ENCODE measurements at regions not wholly inside any gene's neighbourhood (a gene's known extent, or its start where the extent isn't known, plus 50 kb on each side); places are given as distances from the start of the nearest gene placed in this dataset.

DNA sequence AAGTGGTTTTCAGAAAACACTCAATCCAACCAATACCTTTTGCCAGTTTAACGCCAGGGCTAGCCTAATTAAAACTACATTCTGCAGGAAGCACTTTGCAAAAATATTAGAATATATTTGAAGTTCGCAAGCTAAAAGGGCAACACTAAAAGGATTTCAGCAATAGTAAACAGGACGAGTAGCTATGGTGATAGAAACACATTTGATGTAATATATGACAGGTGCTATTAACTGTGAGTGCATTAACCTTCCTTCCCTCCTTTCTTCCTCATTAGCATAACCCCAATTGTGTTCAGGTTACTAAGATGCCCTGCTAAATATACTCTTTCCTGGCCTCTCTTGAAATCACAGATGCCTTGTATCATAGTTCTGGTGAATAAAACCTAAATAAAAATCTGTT, 85.6 kb upstream of the TMCC3 start:
- Histone ChIP-seq H3K4me1 (no peaks in the 10 kb centered on the region), H3K4me3 (no peak overlapping the region), H3K27me3 (no peaks in the 10 kb centered on the region), H3K27ac (no peak overlapping the region), H3K36me3 (no peaks in the 10 kb centered on the region), H3K9me3 (no peaks in the 10 kb centered on the region)
- no peak for DNase-seq (ENCODE audit: low spot score in 2 of 2)
- 73% methylated on average over 3 of the region's 3 CpGs for whole genome bisulfite sequencing
- TF ChIP-seq EP300 (IDR thresholded peaks at IDR 0.05) (no peak), POLR2A (IDR thresholded peaks at IDR 0.05) (no peak), POLR2AphosphoS5 (IDR thresholded peaks at IDR 0.05) (no peak)
- TF ChIP-seq, protein P1, sequence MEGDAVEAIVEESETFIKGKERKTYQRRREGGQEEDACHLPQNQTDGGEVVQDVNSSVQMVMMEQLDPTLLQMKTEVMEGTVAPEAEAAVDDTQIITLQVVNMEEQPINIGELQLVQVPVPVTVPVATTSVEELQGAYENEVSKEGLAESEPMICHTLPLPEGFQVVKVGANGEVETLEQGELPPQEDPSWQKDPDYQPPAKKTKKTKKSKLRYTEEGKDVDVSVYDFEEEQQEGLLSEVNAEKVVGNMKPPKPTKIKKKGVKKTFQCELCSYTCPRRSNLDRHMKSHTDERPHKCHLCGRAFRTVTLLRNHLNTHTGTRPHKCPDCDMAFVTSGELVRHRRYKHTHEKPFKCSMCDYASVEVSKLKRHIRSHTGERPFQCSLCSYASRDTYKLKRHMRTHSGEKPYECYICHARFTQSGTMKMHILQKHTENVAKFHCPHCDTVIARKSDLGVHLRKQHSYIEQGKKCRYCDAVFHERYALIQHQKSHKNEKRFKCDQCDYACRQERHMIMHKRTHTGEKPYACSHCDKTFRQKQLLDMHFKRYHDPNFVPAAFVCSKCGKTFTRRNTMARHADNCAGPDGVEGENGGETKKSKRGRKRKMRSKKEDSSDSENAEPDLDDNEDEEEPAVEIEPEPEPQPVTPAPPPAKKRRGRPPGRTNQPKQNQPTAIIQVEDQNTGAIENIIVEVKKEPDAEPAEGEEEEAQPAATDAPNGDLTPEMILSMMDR (IDR thresholded peaks at IDR 0.05) = no peak

DNA sequence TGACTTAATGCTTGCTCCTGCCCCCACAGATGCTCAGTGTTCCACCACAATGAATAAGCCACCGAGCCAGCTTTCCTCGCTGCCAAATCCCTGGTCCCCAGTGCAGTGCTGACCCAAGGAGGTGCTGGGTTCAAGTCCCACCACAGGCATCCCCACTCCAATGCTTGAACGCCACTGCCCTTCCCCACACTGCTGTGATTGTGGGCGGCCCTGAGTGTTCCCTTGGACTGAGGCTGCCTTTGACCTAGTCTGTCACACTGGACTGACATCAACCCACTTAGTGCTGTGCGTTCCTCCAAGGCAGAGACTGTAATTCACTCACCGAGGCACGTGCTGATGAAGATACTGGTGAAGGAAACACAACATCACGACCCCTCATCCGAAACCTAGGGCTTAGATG, 83.4 kb upstream of the TMCC3 start:
- DNase-seq (ENCODE audit: low spot score in 2 of 2) = no peak
- WGBS = 94% methylated on average over 9 of the region's 9 CpGs
- no peaks in the 10 kb centered on the region for H3K9me3 ChIP-seq
- TF ChIP-seq, protein P1 (IDR thresholded peaks at IDR 0.05) = no peak
- TF ChIP-seq EP300 (IDR thresholded peaks at IDR 0.05) = no peak
- TF ChIP-seq POLR2A (IDR thresholded peaks at IDR 0.05) = no peak
- no peak for TF ChIP-seq POLR2AphosphoS5 (IDR thresholded peaks at IDR 0.05)
- no peak overlapping the region for H3K27ac ChIP-seq
- no peaks in the 10 kb centered on the region for H3K4me1 ChIP-seq
- H3K36me3 ChIP-seq = no peaks in the 10 kb centered on the region
- H3K4me3 ChIP-seq = no peak overlapping the region
- no peaks in the 10 kb centered on the region for H3K27me3 ChIP-seq

DNA sequence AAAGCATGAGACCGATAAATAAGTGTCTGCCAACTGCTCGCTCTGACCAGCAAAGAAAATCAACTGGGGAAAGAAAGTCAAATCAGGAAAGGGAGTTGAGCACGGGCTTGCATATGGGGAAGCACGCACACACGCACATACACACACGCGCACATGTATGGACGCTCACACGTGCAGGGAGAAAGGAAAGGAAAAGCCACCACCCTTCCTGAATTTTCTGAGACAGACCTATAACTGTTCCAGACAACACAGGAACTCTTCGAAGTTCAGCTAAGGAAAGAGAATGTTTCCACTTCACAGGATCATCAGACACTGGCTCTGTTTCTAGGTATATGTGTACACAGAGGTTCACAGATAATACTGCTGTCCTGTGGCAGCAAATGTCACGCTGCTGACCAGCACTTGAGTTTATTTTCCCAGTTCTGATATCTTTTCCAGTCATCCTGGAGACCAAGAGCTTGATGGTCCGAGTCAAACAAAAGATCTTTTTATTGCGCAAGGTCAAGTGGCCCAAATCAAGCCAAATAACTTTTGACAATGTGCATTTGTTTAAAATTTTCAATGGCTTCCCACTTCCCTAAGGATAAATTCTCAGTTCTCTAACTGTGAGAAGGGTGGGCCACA, 82.1 kb upstream of the TMCC3 start:
- Histone ChIP-seq H3K9me3 (no peaks in the 10 kb centered on the region), H3K36me3 (no peaks in the 10 kb centered on the region), H3K4me1 (no peaks in the 10 kb centered on the region), H3K27ac (no peak overlapping the region), H3K4me3 (no peak overlapping the region), H3K27me3 (no peaks in the 10 kb centered on the region)
- 59% methylated on average over 13 of the region's 13 CpGs for WGBS
- no peak for DNase-seq (ENCODE audit: low spot score in 2 of 2)
- TF ChIP-seq POLR2A (IDR thresholded peaks at IDR 0.05) = no peak
- TF ChIP-seq, protein P1 (IDR thresholded peaks at IDR 0.05) = no peak
- no peak for TF ChIP-seq EP300 (IDR thresholded peaks at IDR 0.05)
- no peak for TF ChIP-seq POLR2AphosphoS5 (IDR thresholded peaks at IDR 0.05)

DNA sequence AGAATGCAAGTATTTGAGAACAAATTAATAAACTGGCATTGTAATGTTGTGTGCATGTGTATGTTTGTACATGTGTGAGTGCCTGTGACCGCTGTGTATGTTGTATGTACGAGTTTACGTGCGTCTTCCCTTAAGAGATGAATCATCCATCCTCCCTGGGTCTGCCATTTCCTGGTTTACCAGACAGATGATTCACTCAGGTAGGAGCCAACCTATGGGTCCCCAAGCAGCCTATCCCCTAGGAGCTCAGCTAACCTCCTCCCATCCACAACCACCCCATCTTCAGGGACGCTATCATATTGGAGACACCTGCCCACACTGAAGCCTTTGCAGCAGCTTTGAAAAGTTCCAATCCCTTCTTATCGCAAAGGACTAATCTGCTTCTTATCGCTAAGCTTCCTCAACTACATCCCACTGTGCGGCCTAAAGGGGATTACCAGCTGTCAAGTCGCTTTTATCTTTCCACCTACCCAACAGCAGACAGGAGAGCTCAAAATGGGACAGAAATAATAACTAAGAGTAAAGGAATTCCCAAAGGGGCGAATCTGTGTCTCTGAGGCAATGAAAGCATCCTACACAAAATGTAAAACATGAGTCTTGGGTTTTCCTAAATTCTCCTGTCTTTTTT, 81.5 kb upstream of the TMCC3 start:
- Histone ChIP-seq H3K9me3 (no peaks in the 10 kb centered on the region), H3K27me3 (no peaks in the 10 kb centered on the region), H3K36me3 (no peaks in the 10 kb centered on the region), H3K4me1 (no peaks in the 10 kb centered on the region), H3K4me3 (no peak overlapping the region), H3K27ac (no peak overlapping the region)
- TF ChIP-seq, protein P1 (IDR thresholded peaks at IDR 0.05) = no peak
- no peak for TF ChIP-seq POLR2AphosphoS5 (IDR thresholded peaks at IDR 0.05)
- TF ChIP-seq EP300 (IDR thresholded peaks at IDR 0.05) = no peak
- TF ChIP-seq POLR2A (IDR thresholded peaks at IDR 0.05) = no peak
- DNase-seq (ENCODE audit: low spot score in 2 of 2) = no peak
- 86% methylated on average over 10 of the region's 10 CpGs for WGBS

DNA sequence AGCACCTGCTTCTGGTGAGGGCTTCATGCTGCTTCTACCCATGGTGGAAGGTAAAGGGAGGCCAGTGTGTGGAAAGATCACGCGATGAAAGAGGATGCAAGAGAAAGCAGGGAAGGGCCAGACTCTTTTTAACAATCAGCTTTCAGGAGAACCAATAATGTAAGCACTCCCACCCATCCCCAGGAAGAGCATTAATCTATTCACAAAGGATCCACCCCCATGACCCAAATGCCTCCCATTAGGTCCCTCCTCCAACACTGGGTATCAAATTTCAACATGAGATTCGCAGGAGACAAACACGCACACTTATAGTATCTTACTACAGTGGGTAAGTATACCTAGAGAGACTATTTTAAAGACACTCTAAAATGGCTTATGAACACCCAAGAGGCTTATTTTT, 80.5 kb upstream of the TMCC3 start:
- no peaks in the 10 kb centered on the region for H3K36me3 ChIP-seq
- no peak for DNase-seq (ENCODE audit: low spot score in 2 of 2)
- no peak for TF ChIP-seq POLR2AphosphoS5 (IDR thresholded peaks at IDR 0.05)
- TF ChIP-seq EP300 (IDR thresholded peaks at IDR 0.05) = no peak
- TF ChIP-seq POLR2A (IDR thresholded peaks at IDR 0.05) = no peak
- TF ChIP-seq, protein P1 (IDR thresholded peaks at IDR 0.05) = no peak
- H3K27ac ChIP-seq = no peak overlapping the region
- WGBS = 87% methylated on average over 4 of the region's 4 CpGs
- no peaks in the 10 kb centered on the region for H3K9me3 ChIP-seq
- H3K27me3 ChIP-seq = no peaks in the 10 kb centered on the region
- H3K4me1 ChIP-seq = no peaks in the 10 kb centered on the region
- H3K4me3 ChIP-seq = no peak overlapping the region

Measured in suprapubic skin (tissue), 4 donors.